ENCODE measurements at regions not wholly inside any gene's neighbourhood (a gene's known extent, or its start where the extent isn't known, plus 50 kb on each side); places are given as distances from the start of the nearest gene placed in this dataset.

DNA sequence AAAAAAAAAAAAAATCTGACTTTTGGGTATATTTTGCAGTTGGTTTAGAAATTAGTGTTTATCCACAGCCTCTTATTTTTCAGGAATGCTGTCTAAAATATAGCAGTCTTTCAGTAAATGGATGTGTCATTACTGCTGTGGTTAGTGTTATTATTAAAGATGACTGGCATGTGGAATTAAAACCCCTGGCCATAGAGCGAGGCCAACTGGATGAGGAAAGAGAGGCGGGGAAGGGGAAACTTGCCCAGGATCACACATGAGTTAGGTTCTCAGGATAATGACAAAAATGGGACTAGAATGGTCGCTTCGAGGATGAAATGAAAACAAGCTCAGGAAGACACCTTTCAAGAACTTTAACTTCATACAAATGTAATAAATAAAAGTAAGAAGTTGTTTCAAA lies 57.4 kb upstream of the APCDD1 start:
- Histone ChIP-seq H3K27me3 (ENCODE audit: control insufficient read depth, low read length) (peaks cover 9% of the 10 kb centered on the region; the same call in 1 of the 2 replicates), H3K79me2 (ENCODE audit: control insufficient read depth, low read length) (no peaks in the 10 kb centered on the region), H3K36me3 (ENCODE audit: control insufficient read depth, low read length) (no peaks in the 10 kb centered on the region), H3K4me2 (ENCODE audit: low read length) (no peak overlapping the region), H3K27ac (ENCODE audit: low read depth, low read length) (no peak overlapping the region), H3K4me1 (ENCODE audit: control insufficient read depth, low read length) (no peaks in the 10 kb centered on the region), H3K9me3 (ENCODE audit: control insufficient read depth, insufficient read depth, low read length) (no peaks in the 10 kb centered on the region), H3K9me2 (replicated peaks; ENCODE audit: control insufficient read depth, low read length) (no peaks in the 10 kb centered on the region), H3F3A (ENCODE audit: control insufficient read depth, insufficient read depth) (no peaks in the 10 kb centered on the region), H3K4me3 (ENCODE audit: low read length) (no peak overlapping the region), H4K20me1 (ENCODE audit: control insufficient read depth, insufficient read depth, low read depth, low read length) (no peaks in the 10 kb centered on the region)
- TF ChIP-seq EZH2phosphoT487 (IDR thresholded peaks at IDR 0.05; ENCODE audit: borderline replicate concordance, low read length): no peak
- TF ChIP-seq, protein P1, sequence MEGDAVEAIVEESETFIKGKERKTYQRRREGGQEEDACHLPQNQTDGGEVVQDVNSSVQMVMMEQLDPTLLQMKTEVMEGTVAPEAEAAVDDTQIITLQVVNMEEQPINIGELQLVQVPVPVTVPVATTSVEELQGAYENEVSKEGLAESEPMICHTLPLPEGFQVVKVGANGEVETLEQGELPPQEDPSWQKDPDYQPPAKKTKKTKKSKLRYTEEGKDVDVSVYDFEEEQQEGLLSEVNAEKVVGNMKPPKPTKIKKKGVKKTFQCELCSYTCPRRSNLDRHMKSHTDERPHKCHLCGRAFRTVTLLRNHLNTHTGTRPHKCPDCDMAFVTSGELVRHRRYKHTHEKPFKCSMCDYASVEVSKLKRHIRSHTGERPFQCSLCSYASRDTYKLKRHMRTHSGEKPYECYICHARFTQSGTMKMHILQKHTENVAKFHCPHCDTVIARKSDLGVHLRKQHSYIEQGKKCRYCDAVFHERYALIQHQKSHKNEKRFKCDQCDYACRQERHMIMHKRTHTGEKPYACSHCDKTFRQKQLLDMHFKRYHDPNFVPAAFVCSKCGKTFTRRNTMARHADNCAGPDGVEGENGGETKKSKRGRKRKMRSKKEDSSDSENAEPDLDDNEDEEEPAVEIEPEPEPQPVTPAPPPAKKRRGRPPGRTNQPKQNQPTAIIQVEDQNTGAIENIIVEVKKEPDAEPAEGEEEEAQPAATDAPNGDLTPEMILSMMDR (IDR thresholded peaks at IDR 0.05; ENCODE audit: low read depth, low read length, poor library complexity, severe bottlenecking): no peak

DNA sequence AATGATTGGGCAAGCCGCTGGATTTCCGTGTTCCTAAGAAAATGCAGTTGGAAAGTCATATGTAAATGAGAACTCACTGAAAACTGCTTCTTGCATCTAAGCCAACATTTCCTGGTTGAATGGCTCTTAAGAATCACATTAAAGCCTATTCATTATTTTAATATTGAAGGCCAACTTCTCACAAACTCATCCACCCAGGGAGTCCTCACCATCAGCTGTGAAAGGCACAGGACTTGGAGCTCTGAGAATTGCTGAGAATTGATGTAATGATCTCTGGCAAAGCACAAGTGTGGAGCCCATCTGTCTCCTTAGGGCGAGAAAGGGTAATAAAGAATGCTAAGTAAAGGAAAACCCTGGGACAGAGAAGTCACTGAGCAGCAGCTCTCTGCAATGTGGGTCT lies 55.9 kb upstream of the APCDD1 start:
- Histone ChIP-seq H3K4me1 (ENCODE audit: control insufficient read depth, low read length) (no peaks in the 10 kb centered on the region), H3K79me2 (ENCODE audit: control insufficient read depth, low read length) (no peaks in the 10 kb centered on the region), H3K27ac (ENCODE audit: low read depth, low read length) (no peak overlapping the region), H3K4me2 (ENCODE audit: low read length) (no peak overlapping the region), H3K9me3 (ENCODE audit: control insufficient read depth, insufficient read depth, low read length) (no peaks in the 10 kb centered on the region), H4K20me1 (ENCODE audit: control insufficient read depth, insufficient read depth, low read depth, low read length) (no peaks in the 10 kb centered on the region), H3K27me3 (ENCODE audit: control insufficient read depth, low read length) (peaks cover 9% of the 10 kb centered on the region; the same call in 1 of the 2 replicates), H3K9me2 (replicated peaks; ENCODE audit: control insufficient read depth, low read length) (no peaks in the 10 kb centered on the region), H3K36me3 (ENCODE audit: control insufficient read depth, low read length) (no peaks in the 10 kb centered on the region), H3F3A (ENCODE audit: control insufficient read depth, insufficient read depth) (no peaks in the 10 kb centered on the region), H3K4me3 (ENCODE audit: low read length) (no peak overlapping the region)
- TF ChIP-seq, protein P1 (IDR thresholded peaks at IDR 0.05; ENCODE audit: low read depth, low read length, poor library complexity, severe bottlenecking): no peak
- TF ChIP-seq EZH2phosphoT487 (IDR thresholded peaks at IDR 0.05; ENCODE audit: borderline replicate concordance, low read length): no peak

DNA sequence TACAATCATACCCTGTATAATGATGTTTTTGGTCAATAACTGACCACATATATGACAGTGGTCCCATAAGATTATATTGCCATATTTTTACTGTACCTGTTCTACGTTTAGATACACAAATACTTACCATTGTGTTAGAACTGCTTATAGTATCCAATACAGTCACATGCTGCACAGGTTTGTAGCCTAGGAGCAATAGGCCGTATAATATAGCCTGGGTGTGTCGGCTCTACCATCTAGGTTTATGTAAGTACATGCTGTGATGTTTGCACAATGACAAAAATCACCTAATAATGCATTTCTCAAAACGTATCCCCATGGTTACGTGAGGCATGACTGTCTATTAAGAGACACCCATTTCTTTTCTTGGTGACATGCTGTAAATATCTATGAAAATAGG lies 55.0 kb upstream of the APCDD1 start:
- no peaks in the 10 kb centered on the region for H4K20me1 ChIP-seq (ENCODE audit: control insufficient read depth, insufficient read depth, low read depth, low read length)
- peaks cover 9% of the 10 kb centered on the region; the same call in 1 of the 2 replicates for H3K27me3 ChIP-seq (ENCODE audit: control insufficient read depth, low read length)
- H3F3A ChIP-seq (ENCODE audit: control insufficient read depth, insufficient read depth): no peaks in the 10 kb centered on the region
- no peak overlapping the region for H3K4me3 ChIP-seq (ENCODE audit: low read length)
- TF ChIP-seq, protein P1 (IDR thresholded peaks at IDR 0.05; ENCODE audit: low read depth, low read length, poor library complexity, severe bottlenecking): no peak
- TF ChIP-seq EZH2phosphoT487 (IDR thresholded peaks at IDR 0.05; ENCODE audit: borderline replicate concordance, low read length): no peak
- H3K36me3 ChIP-seq (ENCODE audit: control insufficient read depth, low read length): no peaks in the 10 kb centered on the region
- no peaks in the 10 kb centered on the region for H3K79me2 ChIP-seq (ENCODE audit: control insufficient read depth, low read length)
- no peaks in the 10 kb centered on the region for H3K9me2 ChIP-seq (replicated peaks; ENCODE audit: control insufficient read depth, low read length)
- no peaks in the 10 kb centered on the region for H3K4me1 ChIP-seq (ENCODE audit: control insufficient read depth, low read length)
- no peak overlapping the region for H3K27ac ChIP-seq (ENCODE audit: low read depth, low read length)
- H3K4me2 ChIP-seq (ENCODE audit: low read length): no peak overlapping the region
- no peaks in the 10 kb centered on the region for H3K9me3 ChIP-seq (ENCODE audit: control insufficient read depth, insufficient read depth, low read length)
